ENCODE measurements at regions not wholly inside any gene's neighbourhood (a gene's known extent, or its start where the extent isn't known, plus 50 kb on each side); places are given as distances from the start of the nearest gene placed in this dataset.
A peak's percentile ranks its signal among the peaks of the same experiment; 100 is the strongest.

GRCh38 chr9:70478963-70479641, 64.6 kb upstream of the KLF9 start:
- Histone ChIP-seq H3K14ac (ENCODE audit: low read length) (no peak overlapping the region), H2AK5ac (ENCODE audit: low read depth, low read length) (no peak overlapping the region), H3K23ac (ENCODE audit: low read depth, low read length, poor library complexity) (no peak overlapping the region), H3K4me3 (ENCODE audit: low read length in 2 of 2) (no peak overlapping the region), H4K91ac (ENCODE audit: low read depth, low read length, poor library complexity) (no peak overlapping the region), H3K9me3 (replicated peaks in 1 of 2; ENCODE audit: control insufficient read depth in 2 of 2, insufficient read depth in 1 of 2, low read depth in 1 of 2, low read length in 2 of 2) (no peaks in the 10 kb centered on the region), H2BK15ac (ENCODE audit: low read length) (no peak overlapping the region), H3K18ac (ENCODE audit: low read length) (peak overlapping the region; percentile 51), H2AFZ (ENCODE audit: low read length) (no peak overlapping the region), H3K36me3 (replicated peaks in 1 of 2; ENCODE audit: control insufficient read depth in 2 of 2, insufficient read depth in 2 of 2, low read length in 2 of 2) (no peaks in the 10 kb centered on the region), H3K4me2 (ENCODE audit: insufficient read depth, low read length, poor library complexity, severe bottlenecking) (no peak overlapping the region), H3K27me3 (ENCODE audit: control insufficient read depth in 3 of 3, insufficient read depth in 3 of 3, low read depth in 1 of 3, low read length in 3 of 3) (peaks cover 0 to 37% (median 0%) of the 10 kb centered on the region in 3 experiments), H2BK120ac (ENCODE audit: low read depth, low read length) (no peak overlapping the region), H4K8ac (ENCODE audit: low read depth, low read length) (no peak overlapping the region), H3K9ac (ENCODE audit: low read depth, low read length, poor library complexity) (no peak overlapping the region), H3K4ac (ENCODE audit: low read length) (no peak overlapping the region), H3K27ac (replicated peaks; ENCODE audit: low read length) (no peak overlapping the region), H3K79me1 (ENCODE audit: low read depth, low read length) (no peaks in the 10 kb centered on the region), H2BK12ac (ENCODE audit: low read length) (no peak overlapping the region), H3K4me1 (ENCODE audit: control insufficient read depth in 2 of 2, insufficient read depth in 1 of 2, low read depth in 1 of 2, low read length in 2 of 2) (peaks cover 4 to 11% of the 10 kb centered on the region in 2 donors), H2BK5ac (ENCODE audit: low read length) (no peak overlapping the region)
- no CpG with 5 or more reads among the region's 3 CpGs for WGBS, 2 donors (ENCODE audit: extremely low coverage in 2 of 2, insufficient read length in 2 of 2, insufficient replicate concordance in 1 of 2)
- DNase-seq (ENCODE audit: low spot score), result no peak

DNA sequence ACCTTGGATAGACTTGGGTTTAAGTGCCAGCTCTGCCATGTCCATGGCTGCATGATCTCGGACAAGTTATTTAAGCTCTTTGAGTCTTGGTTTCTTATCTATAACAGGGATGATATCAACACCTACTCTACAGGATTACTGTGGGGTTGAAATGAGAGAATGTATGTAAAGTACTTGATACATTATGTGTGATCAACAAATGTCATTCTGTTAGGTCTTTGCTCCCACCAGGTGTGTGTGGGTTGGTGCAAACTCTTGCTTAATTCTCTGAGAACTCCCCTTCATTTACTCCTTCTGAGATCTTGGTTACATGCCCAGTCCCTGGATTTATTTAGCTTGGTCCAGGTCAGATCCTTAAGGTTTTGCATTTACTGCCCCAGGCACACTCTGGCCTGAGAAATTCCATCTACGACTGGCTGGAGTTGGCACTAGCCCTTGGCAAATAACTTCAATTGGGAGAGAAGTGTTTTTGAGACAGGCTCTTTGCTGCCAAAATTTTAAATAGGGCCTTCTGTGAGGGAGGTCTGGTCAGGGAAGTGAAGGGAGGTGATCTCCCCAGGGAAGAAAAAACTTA, 63.5 kb upstream of the KLF9 start:
- no peak overlapping the region for H2BK120ac ChIP-seq (ENCODE audit: low read depth, low read length)
- WGBS, 2 donors (ENCODE audit: extremely low coverage in 2 of 2, insufficient read length in 2 of 2, insufficient replicate concordance in 1 of 2), result no CpG with 5 or more reads among the region's 2 CpGs
- no peak overlapping the region for H2BK12ac ChIP-seq (ENCODE audit: low read length)
- H3K4me2 ChIP-seq (ENCODE audit: insufficient read depth, low read length, poor library complexity, severe bottlenecking), result no peak overlapping the region
- H3K9me3 ChIP-seq (replicated peaks in 1 of 2; ENCODE audit: control insufficient read depth in 2 of 2, insufficient read depth in 1 of 2, low read depth in 1 of 2, low read length in 2 of 2), result no peaks in the 10 kb centered on the region
- no peak overlapping the region for H2AFZ ChIP-seq (ENCODE audit: low read length)
- H3K14ac ChIP-seq (ENCODE audit: low read length), result no peak overlapping the region
- no peak overlapping the region for H2BK5ac ChIP-seq (ENCODE audit: low read length)
- no peak overlapping the region for H4K8ac ChIP-seq (ENCODE audit: low read depth, low read length)
- no peak overlapping the region for H3K27ac ChIP-seq (replicated peaks; ENCODE audit: low read length)
- H3K23ac ChIP-seq (ENCODE audit: low read depth, low read length, poor library complexity), result no peak overlapping the region
- H3K4me3 ChIP-seq (ENCODE audit: low read length in 2 of 2), result no peak overlapping the region
- H4K91ac ChIP-seq (ENCODE audit: low read depth, low read length, poor library complexity), result no peak overlapping the region
- H2AK5ac ChIP-seq (ENCODE audit: low read depth, low read length), result no peak overlapping the region
- no peak overlapping the region for H3K18ac ChIP-seq (ENCODE audit: low read length)
- H3K27me3 ChIP-seq (ENCODE audit: control insufficient read depth in 3 of 3, insufficient read depth in 3 of 3, low read depth in 1 of 3, low read length in 3 of 3), result peaks cover 0 to 31% (median 0%) of the 10 kb centered on the region in 3 experiments
- no peak for DNase-seq (ENCODE audit: low spot score)
- H3K36me3 ChIP-seq (replicated peaks in 1 of 2; ENCODE audit: control insufficient read depth in 2 of 2, insufficient read depth in 2 of 2, low read length in 2 of 2), result no peaks in the 10 kb centered on the region
- H3K4me1 ChIP-seq (ENCODE audit: control insufficient read depth in 2 of 2, insufficient read depth in 1 of 2, low read depth in 1 of 2, low read length in 2 of 2), result peaks cover 4 to 11% of the 10 kb centered on the region in 2 donors
- H3K79me1 ChIP-seq (ENCODE audit: low read depth, low read length), result no peaks in the 10 kb centered on the region
- no peak overlapping the region for H3K9ac ChIP-seq (ENCODE audit: low read depth, low read length, poor library complexity)
- no peak overlapping the region for H3K4ac ChIP-seq (ENCODE audit: low read length)
- no peak overlapping the region for H2BK15ac ChIP-seq (ENCODE audit: low read length)

GRCh38 chr9:70477146-70477745, 62.8 kb upstream of the KLF9 start:
- Histone ChIP-seq H3K36me3 (replicated peaks in 1 of 2; ENCODE audit: control insufficient read depth in 2 of 2, insufficient read depth in 2 of 2, low read length in 2 of 2) (no peaks in the 10 kb centered on the region), H3K9ac (ENCODE audit: low read depth, low read length, poor library complexity) (no peak overlapping the region), H2BK5ac (ENCODE audit: low read length) (no peak overlapping the region), H3K27ac (replicated peaks; ENCODE audit: low read length) (no peak overlapping the region), H3K27me3 (ENCODE audit: control insufficient read depth in 3 of 3, insufficient read depth in 3 of 3, low read depth in 1 of 3, low read length in 3 of 3) (peaks cover 0 to 31% (median 0%) of the 10 kb centered on the region in 3 experiments), H4K91ac (ENCODE audit: low read depth, low read length, poor library complexity) (no peak overlapping the region), H2AFZ (ENCODE audit: low read length) (no peak overlapping the region), H3K9me3 (replicated peaks in 1 of 2; ENCODE audit: control insufficient read depth in 2 of 2, insufficient read depth in 1 of 2, low read depth in 1 of 2, low read length in 2 of 2) (no peaks in the 10 kb centered on the region), H3K4ac (ENCODE audit: low read length) (no peak overlapping the region), H2AK5ac (ENCODE audit: low read depth, low read length) (no peak overlapping the region), H3K23ac (ENCODE audit: low read depth, low read length, poor library complexity) (no peak overlapping the region), H3K4me3 (ENCODE audit: low read length in 2 of 2) (no peak overlapping the region), H3K14ac (ENCODE audit: low read length) (no peak overlapping the region), H2BK12ac (ENCODE audit: low read length) (no peak overlapping the region), H3K79me1 (ENCODE audit: low read depth, low read length) (no peaks in the 10 kb centered on the region), H4K8ac (ENCODE audit: low read depth, low read length) (no peak overlapping the region), H2BK15ac (ENCODE audit: low read length) (no peak overlapping the region), H3K4me1 (ENCODE audit: control insufficient read depth in 2 of 2, insufficient read depth in 1 of 2, low read depth in 1 of 2, low read length in 2 of 2) (peaks cover 7 to 11% of the 10 kb centered on the region in 2 donors), H3K4me2 (ENCODE audit: insufficient read depth, low read length, poor library complexity, severe bottlenecking) (no peak overlapping the region), H2BK120ac (ENCODE audit: low read depth, low read length) (no peak overlapping the region), H3K18ac (ENCODE audit: low read length) (no peak overlapping the region)
- no CpG with 5 or more reads among the region's 5 CpGs for WGBS, 2 donors (ENCODE audit: extremely low coverage in 2 of 2, insufficient read length in 2 of 2, insufficient replicate concordance in 1 of 2)
- DNase-seq (ENCODE audit: low spot score), result no peak

GRCh38 chr9:70475211-70475610, 60.8 kb upstream of the KLF9 start:
- Histone ChIP-seq H2AFZ (ENCODE audit: low read length) (no peak overlapping the region), H2BK12ac (ENCODE audit: low read length) (no peak overlapping the region), H3K4ac (ENCODE audit: low read length) (no peak overlapping the region), H3K4me2 (ENCODE audit: insufficient read depth, low read length, poor library complexity, severe bottlenecking) (no peak overlapping the region), H4K8ac (ENCODE audit: low read depth, low read length) (no peak overlapping the region), H3K4me3 (ENCODE audit: low read length in 2 of 2) (no peak overlapping the region), H3K36me3 (replicated peaks in 1 of 2; ENCODE audit: control insufficient read depth in 2 of 2, insufficient read depth in 2 of 2, low read length in 2 of 2) (no peaks in the 10 kb centered on the region), H3K9me3 (replicated peaks in 1 of 2; ENCODE audit: control insufficient read depth in 2 of 2, insufficient read depth in 1 of 2, low read depth in 1 of 2, low read length in 2 of 2) (no peaks in the 10 kb centered on the region), H3K23ac (ENCODE audit: low read depth, low read length, poor library complexity) (no peak overlapping the region), H3K4me1 (ENCODE audit: control insufficient read depth in 2 of 2, insufficient read depth in 1 of 2, low read depth in 1 of 2, low read length in 2 of 2) (peaks cover 7% of the 10 kb centered on the region in 2 donors), H2AK5ac (ENCODE audit: low read depth, low read length) (no peak overlapping the region), H3K27me3 (ENCODE audit: control insufficient read depth in 3 of 3, insufficient read depth in 3 of 3, low read depth in 1 of 3, low read length in 3 of 3) (peaks cover 0 to 18% (median 0%) of the 10 kb centered on the region in 3 experiments), H2BK15ac (ENCODE audit: low read length) (no peak overlapping the region), H3K9ac (ENCODE audit: low read depth, low read length, poor library complexity) (no peak overlapping the region), H2BK120ac (ENCODE audit: low read depth, low read length) (no peak overlapping the region), H4K91ac (ENCODE audit: low read depth, low read length, poor library complexity) (no peak overlapping the region), H3K27ac (replicated peaks; ENCODE audit: low read length) (no peak overlapping the region), H3K14ac (ENCODE audit: low read length) (no peak overlapping the region), H2BK5ac (ENCODE audit: low read length) (no peak overlapping the region), H3K79me1 (ENCODE audit: low read depth, low read length) (no peaks in the 10 kb centered on the region), H3K18ac (ENCODE audit: low read length) (no peak overlapping the region)
- no peak for DNase-seq (ENCODE audit: low spot score)
- no CpG with 5 or more reads among the region's 2 CpGs for WGBS, 2 donors (ENCODE audit: extremely low coverage in 2 of 2, insufficient read length in 2 of 2, insufficient replicate concordance in 1 of 2)
